B cell (primary cell): ENCODE measurements at regions not wholly inside any gene's neighbourhood (a gene's known extent, or its start where the extent isn't known, plus 50 kb on each side); places are given as distances from the start of the nearest gene placed in this dataset.

ENCODE experiments used
- EZH2 ChIP-seq: IDR thresholded peaks from 2 replicates; pipeline ENCODE4 v1.6.1; 2012; ENCODE audit warnings: borderline replicate concordance, low read depth, mild to moderate bottlenecking, moderate library complexity, low read length; ENCODE audit not compliant: insufficient read depth, poor library complexity, severe bottlenecking
- TF ChIP-seq, protein P1 (sequence below): fragments of 200-600 bp; IDR thresholded peaks from one replicate; pipeline ENCODE4 v1.8.0; 2022; ENCODE audit warnings: antibody characterized with exemption, mild to moderate bottlenecking

DNA sequence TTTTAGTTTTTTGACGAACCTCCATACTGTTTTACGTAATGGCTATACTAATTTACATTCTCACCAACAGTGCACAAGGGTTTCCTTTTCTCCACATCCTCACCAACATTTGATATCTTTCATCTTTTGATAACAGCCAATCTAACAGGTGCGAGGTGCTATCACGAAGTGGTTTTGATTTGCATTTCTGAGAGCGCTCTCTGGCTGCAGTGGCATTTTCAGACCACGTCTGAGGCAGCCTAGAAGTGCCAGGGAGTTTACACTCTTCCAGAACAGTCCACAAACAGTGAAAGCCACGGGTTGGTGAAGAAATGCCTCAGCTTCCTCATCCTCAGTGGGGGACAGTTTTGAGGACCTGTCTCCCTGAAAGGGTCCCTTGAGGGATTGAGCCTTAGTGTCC, 471.0 kb downstream of the BCOR start:
- TF ChIP-seq, protein P1, sequence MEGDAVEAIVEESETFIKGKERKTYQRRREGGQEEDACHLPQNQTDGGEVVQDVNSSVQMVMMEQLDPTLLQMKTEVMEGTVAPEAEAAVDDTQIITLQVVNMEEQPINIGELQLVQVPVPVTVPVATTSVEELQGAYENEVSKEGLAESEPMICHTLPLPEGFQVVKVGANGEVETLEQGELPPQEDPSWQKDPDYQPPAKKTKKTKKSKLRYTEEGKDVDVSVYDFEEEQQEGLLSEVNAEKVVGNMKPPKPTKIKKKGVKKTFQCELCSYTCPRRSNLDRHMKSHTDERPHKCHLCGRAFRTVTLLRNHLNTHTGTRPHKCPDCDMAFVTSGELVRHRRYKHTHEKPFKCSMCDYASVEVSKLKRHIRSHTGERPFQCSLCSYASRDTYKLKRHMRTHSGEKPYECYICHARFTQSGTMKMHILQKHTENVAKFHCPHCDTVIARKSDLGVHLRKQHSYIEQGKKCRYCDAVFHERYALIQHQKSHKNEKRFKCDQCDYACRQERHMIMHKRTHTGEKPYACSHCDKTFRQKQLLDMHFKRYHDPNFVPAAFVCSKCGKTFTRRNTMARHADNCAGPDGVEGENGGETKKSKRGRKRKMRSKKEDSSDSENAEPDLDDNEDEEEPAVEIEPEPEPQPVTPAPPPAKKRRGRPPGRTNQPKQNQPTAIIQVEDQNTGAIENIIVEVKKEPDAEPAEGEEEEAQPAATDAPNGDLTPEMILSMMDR = no peak
- no peak for TF ChIP-seq EZH2
